GM21423 (cell line): ENCODE measurements at regions not wholly inside any gene's neighbourhood (a gene's known extent, or its start where the extent isn't known, plus 50 kb on each side); places are given as distances from the start of the nearest gene placed in this dataset.
"Not testable (repeated sequence)": the region's sequence is repeated elsewhere in the genome, so short reads cannot be mapped to it uniquely, and the experiment has no call there.

ENCODE experiments used
- ATAC-seq: cut with Tn5 transposase; IDR thresholded peaks from one replicate; pipeline ENCODE4 v1.9.1; 2021; ENCODE audit warnings: mild to moderate bottlenecking, moderate library complexity; ENCODE audit not compliant: unreplicated experiment

DNA sequence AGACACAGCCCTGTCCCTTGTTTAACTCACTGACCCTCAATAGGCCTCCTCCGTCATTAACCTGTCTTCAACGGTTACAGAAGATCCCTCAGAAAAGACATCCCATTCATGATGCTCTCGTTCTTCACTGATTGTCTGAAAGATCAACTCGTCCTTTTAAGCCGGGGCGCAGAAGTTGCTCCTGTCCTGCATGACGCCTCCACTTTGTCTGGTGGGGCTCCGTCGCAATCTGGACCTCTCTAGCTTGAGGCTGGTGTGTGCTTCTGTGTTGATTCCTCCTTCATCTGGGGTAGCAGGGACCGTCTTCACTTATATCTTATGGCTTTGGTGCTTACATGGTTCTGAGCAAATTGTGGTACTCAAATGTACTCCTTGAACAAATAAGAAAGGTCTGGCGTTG, 766.0 kb upstream of the PCDH9 start:
- no peak for ATAC-seq

DNA sequence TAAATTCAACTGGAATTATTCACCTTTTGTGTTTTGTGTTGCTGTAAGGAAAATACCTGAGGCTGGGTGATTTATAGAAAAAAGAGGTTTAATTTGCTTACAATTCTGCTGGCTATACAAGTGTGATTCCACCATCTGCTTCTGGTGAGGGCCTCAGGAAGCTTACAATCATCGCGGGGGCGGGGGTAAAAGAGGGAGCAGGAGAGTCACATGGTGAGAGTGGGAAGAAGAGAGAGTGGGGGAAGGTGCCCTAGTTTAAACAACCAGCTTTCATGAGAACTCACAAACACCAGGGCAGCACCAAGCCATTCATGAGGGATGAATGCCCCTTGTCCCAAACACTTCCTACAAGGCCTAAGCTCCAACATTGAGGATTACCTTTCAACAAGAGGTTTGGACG, 760.7 kb upstream of the PCDH9 start:
- no peak for ATAC-seq

DNA sequence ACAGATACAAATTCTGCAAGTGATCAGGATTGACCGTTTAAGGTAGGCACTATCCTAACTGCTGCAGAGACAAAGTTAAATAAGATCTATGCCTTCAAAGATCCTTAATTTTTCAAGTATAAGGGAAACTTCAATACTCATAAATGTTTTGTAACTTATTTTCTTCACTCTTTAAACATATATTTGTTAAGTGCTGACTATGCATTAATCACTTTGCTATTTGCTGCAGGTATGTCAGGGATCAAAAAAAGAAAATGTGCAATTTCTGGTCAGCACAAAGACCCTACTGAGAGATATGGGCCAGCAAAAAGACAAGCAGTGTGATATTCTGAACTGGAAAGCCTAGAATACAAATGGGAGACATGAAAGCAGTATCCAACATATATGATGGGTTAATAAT, 756.1 kb upstream of the PCDH9 start:
- ATAC-seq = no peak

GRCh38 chr13:67977066-67977465, 746.9 kb upstream of the PCDH9 start:
- no peak for ATAC-seq

GRCh38 chr13:67971291-67971690, 741.2 kb upstream of the PCDH9 start:
- ATAC-seq = no peak

- ATAC-seq = no peak
Observed at GRCh38 chr13:67967031-67967430, 736.9 kb upstream of the PCDH9 start.

- ATAC-seq = no peak
Observed at GRCh38 chr13:67966065-67966464, 735.9 kb upstream of the PCDH9 start.

GRCh38 chr13:67964986-67965385, 734.9 kb upstream of the PCDH9 start:
- no peak for ATAC-seq

DNA sequence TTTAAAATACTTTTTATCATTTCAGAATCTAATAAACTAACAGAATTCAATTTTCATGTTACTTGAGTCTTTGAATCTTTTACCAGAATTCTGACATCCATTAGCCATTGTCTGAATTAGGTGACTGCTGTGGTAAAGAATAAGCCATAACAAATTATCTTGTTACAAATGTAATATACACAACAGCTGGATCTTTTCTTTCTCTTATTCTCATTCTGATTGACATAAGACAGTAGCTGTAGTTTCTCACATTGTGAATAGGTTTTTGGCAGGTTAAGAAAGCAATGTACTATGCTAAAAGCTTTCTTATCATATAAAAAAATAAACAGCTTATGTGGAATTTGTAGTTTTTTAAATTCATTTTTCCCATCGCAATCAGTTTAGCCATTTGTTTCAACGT, 734.0 kb upstream of the PCDH9 start:
- no peak for ATAC-seq

DNA sequence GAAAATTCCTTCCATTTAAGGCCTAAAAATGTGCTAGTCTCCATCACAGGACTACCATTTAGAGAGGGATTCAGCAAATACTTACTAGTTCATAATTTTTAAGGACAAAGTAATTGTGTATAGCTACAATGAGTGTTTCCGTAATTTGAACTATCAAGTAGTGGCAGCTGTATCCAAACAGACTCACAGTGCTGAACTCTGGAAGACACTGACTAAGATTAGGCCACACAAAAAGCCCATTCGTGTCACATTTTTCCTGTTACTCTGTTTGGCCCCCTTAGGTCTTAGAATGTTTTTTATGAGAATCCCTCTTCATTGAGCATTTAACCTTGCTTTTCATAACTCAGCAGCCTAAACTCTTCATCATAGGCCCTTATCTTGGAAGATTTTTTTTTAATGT, 731.2 kb upstream of the PCDH9 start:
- ATAC-seq = no peak

- no peak for ATAC-seq
Observed at GRCh38 chr13:67951431-67951830, 721.3 kb upstream of the PCDH9 start.

DNA sequence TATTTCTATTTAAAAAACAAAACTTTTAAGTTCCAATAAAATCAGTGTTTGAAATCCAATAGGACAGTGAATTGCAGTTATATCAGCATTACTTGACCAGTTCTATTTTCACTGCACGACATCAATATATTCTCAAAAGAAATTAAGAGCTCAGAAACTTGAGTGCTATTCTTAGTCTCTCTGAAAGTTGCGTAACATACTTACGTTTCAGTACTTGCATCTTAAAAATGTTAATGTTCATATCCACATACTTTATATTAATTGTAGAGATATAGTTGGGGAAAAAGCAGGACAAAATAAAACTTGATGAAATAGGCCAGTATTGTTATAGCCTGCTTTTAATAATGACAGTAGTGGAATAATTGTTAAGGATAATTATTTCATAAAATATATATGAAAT, 720.5 kb upstream of the PCDH9 start:
- ATAC-seq = no peak

DNA sequence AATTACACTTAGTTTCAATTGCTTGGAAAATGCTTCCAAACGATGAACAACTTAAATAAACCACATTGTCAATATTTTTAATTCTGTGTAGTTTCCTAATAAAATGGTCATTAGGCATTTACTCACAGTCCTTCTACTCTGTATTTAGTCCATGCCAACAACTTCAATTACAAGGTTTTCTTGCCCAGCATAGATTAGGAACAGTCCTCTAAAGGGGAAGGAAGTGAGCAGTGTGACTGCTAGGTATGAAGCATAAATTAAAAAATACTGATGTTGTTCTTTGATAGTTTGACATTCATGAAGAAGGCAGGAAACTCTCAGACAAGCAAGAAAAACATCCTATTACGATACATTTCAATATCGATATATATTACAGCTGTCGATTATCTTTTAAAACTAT, 716.0 kb upstream of the PCDH9 start:
- no peak for ATAC-seq

DNA sequence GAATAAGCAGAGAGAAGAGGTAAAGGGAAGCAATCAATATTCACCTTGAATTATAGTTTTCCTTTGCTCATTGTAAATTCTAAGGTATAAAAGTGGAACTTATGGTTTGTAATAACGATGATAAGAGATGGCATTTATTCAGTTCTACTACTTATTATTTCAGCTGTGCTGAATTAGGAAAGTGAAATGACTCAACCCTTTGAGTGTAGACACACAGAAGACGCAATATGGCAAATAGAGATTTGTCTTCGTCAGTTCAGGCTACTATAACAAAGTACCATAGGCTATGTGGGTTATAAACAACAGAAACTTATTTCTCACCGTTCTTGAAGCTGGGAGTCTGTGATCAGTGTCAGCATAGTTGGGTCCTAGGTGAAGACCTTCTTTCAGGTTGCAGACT, 713.0 kb upstream of the PCDH9 start:
- no peak for ATAC-seq

GRCh38 chr13:67935626-67936025, 705.5 kb upstream of the PCDH9 start:
- no peak for ATAC-seq

DNA sequence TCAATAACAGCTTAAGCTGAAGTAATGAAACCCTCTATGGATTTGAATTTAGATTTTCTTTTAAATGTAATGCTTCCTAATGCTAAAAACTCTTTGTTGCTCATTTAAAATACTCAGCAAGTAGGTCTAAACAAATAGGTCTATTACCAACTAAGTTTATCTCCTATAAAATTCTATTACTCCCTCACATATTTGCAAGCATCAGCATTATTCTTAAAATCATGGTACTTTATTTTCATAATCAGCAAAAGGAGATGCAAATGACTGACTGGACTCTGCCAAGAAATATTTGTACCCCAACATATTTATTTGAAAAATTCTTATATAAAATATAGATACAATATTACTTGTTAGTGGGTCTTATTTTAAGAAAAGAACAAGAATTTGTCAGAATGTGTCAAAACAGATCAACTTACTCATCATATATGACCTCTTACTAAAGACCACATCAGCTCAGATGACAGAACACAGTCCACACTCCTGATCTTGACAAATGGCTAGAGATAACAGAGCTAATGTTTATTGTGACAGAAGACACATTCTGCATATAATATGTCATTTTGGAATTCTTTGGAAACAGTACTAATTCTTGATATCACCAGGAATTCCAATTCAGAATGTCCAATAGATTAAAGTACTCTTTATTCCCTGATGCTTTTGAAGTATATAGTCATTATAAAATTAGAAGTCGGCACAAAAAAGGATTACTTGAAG, 704.6 kb upstream of the PCDH9 start:
- no peak for ATAC-seq

GRCh38 chr13:67932991-67933390, 702.9 kb upstream of the PCDH9 start:
- no peak for ATAC-seq

DNA sequence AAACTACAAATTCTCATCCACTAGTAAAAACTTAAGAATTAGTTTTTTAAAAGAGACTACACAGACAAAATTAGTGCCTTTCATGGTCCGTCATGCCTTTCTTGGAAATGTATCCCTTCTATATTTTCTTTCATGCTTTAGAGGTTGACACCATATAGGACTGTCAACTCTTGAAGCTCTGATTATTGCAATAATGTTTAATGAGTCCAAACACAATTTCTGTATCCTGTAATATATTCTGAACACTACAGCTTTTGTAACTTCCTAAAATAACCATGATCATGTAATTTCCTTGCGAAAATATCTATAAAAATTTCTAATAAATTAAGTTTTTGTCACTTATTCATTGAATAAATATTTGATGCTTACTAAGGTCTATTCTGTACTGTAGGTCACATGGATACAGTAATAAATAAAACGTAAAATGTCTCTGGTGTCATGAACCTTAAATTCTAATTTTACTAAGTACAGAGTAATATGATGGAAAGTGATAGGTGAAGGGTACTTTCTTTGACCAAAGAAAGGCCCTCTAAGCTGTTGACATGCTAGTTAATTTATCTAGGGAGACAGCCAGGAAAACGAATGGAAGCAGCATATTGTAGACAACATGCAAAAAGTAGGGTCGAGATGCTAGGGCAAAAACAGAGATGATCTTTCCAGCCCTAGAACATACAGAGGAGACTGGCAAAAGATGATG, 687.3 kb upstream of the PCDH9 start:
- no peak for ATAC-seq

GRCh38 chr13:67916650-67917049, 686.5 kb upstream of the PCDH9 start:
- no peak for ATAC-seq

DNA sequence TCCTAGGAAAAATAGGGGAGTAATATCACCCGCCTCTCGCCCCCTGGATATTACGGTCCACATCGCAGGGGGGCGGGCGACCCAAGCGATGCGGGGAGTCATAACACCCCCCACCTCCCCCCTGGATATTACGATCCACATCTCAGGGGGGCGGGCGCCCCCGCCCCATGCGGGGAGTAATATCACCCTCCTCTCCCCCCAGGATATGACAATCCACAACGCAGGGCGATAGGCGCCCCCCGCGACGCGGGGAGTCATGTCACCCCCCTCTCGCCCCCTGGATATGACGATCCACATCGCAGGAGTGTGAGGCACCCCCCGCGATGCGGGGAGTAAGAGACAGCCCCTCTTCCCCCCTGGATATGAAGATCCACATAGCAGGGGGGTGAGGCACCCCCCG, 684.4 kb upstream of the PCDH9 start:
- no peak for ATAC-seq

DNA sequence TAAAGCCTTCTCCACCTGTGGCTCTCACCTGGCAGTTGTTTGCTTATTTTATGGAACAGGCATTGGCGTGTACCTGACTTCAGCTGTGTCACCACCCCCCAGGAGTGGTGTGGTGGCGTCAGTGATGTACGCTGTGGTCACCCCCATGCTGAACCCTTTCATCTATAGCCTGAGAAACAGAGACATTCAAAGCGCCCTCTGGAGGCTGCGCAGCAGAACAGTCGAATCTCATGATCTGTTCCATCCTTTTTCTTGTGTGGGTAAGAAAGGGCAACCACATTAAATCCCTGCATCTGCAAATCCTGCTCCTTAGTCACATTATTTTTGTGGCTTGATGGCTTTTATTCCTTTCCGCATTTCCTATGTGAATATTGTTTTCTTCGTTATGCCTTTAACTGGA, 672.8 kb upstream of the PCDH9 start:
- ATAC-seq = not testable (repeated sequence)

GRCh38 chr13:67880916-67881315, 650.8 kb upstream of the PCDH9 start:
- ATAC-seq = no peak

DNA sequence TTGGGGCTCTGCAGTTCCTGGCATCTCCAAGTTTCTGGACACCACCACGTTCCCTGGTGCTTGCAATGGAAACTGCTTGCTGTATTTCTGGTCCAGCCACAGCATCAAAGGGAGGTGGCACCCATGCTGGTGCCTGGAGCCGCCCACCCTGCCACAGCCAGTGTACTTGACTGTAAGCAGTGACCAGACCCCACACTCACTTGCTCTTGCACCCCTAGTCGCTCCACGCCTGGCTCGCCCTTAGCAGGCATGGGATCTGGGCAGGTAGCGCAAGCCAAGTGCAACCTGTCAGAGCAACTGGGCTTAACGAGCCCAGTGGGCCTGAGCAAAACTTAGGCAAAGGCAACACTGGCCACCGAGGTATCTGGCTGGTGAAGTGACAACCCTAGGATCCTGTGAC, 648.2 kb upstream of the PCDH9 start:
- ATAC-seq = no peak
